Suprapubic skin (tissue), 4 donors: ENCODE measurements at regions not wholly inside any gene's neighbourhood (a gene's known extent, or its start where the extent isn't known, plus 50 kb on each side); places are given as distances from the start of the nearest gene placed in this dataset.

Experiments
- DNase-seq, 2 donors: peaks; one replicate each; pipeline ENCODE4 v3.0.0-alpha.2; 2019; ENCODE audit warnings: low spot score in 2 of 2
- H3K27ac ChIP-seq: fragments of 200-600 bp; sonication (generic); one replicate; pipeline ENCODE4 v1.5.1; 2019
- H3K27me3 ChIP-seq: fragments of 200-600 bp; sonication (generic); one replicate; pipeline ENCODE4 v1.5.1; 2019
- H3K36me3 ChIP-seq: fragments of 200-600 bp; sonication (generic); one replicate; pipeline ENCODE4 v1.5.1; 2019
- H3K4me1 ChIP-seq: fragments of 200-600 bp; sonication (generic); one replicate; pipeline ENCODE4 v1.5.1; 2019
- H3K4me3 ChIP-seq: fragments of 200-600 bp; sonication (generic); one replicate; pipeline ENCODE4 v1.5.1; 2019; ENCODE audit warnings: mild to moderate bottlenecking
- H3K9me3 ChIP-seq: fragments of 200-600 bp; sonication (generic); one replicate; pipeline ENCODE4 v1.5.1; 2019
- EP300 ChIP-seq: sonication (generic); formaldehyde crosslinking; IDR thresholded peaks from one replicate; pipeline ENCODE4 v1.6.1; 2017; ENCODE audit warnings: antibody characterized with exemption
- POLR2A ChIP-seq, 2 donors: fragments of 450-650 bp; IDR thresholded peaks; one replicate each; pipeline ENCODE4 v1.6.1; 2017; ENCODE audit warnings: antibody characterized with exemption in 2 of 2, mild to moderate bottlenecking in 2 of 2, moderate library complexity in 2 of 2
- POLR2AphosphoS5 ChIP-seq, 3 donors: sonication (generic); formaldehyde crosslinking; IDR thresholded peaks; one replicate each; pipeline ENCODE4 v1.6.1; 2017; ENCODE audit warnings: antibody characterized with exemption in 3 of 3
- WGBS: methylation state at CpG from one replicate; pipeline ENCODE4 v1.1.5; 2018; 5-methylcytosine and 5-hydroxymethylcytosine counted together
- TF ChIP-seq, protein P1 (sequence below), 2 donors: fragments of 200-600 bp in 1 of 2; fragments of 450-650 bp in 1 of 2; sonication (generic) in 1 of 2; IDR thresholded peaks; one replicate each; pipeline ENCODE4 v1.5.1; 2016 to 2019; ENCODE audit warnings: antibody characterized with exemption in 2 of 2, mild to moderate bottlenecking in 1 of 2, moderate library complexity in 1 of 2

DNA sequence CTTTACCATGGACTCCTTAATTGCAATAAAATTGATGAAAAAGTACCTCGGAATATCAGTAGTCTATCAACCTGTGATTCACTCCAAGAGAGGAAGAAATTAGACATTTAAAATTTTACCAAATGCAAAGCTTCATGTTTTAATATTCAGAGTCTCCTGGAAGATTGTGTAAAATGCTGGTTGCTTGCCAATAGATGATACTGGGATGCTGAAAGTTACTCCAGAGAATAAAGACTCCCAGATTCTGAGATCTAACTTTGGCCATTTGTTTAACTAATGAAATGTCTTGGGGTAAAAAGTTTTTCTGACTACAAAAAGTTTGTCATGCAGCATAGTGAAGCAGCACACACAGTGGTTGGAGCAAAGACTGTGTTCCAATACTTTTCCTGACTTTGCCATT, 176.7 kb upstream of the RSPO3 start:
- 89% methylated on average over 1 of the region's 1 CpG for WGBS
- TF ChIP-seq, protein P1, sequence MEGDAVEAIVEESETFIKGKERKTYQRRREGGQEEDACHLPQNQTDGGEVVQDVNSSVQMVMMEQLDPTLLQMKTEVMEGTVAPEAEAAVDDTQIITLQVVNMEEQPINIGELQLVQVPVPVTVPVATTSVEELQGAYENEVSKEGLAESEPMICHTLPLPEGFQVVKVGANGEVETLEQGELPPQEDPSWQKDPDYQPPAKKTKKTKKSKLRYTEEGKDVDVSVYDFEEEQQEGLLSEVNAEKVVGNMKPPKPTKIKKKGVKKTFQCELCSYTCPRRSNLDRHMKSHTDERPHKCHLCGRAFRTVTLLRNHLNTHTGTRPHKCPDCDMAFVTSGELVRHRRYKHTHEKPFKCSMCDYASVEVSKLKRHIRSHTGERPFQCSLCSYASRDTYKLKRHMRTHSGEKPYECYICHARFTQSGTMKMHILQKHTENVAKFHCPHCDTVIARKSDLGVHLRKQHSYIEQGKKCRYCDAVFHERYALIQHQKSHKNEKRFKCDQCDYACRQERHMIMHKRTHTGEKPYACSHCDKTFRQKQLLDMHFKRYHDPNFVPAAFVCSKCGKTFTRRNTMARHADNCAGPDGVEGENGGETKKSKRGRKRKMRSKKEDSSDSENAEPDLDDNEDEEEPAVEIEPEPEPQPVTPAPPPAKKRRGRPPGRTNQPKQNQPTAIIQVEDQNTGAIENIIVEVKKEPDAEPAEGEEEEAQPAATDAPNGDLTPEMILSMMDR (IDR thresholded peaks at IDR 0.05) = no peak
- no peak for TF ChIP-seq EP300
- no peak for TF ChIP-seq POLR2A (IDR thresholded peaks at IDR 0.05)
- TF ChIP-seq POLR2AphosphoS5 (IDR thresholded peaks at IDR 0.05) = no peak

DNA sequence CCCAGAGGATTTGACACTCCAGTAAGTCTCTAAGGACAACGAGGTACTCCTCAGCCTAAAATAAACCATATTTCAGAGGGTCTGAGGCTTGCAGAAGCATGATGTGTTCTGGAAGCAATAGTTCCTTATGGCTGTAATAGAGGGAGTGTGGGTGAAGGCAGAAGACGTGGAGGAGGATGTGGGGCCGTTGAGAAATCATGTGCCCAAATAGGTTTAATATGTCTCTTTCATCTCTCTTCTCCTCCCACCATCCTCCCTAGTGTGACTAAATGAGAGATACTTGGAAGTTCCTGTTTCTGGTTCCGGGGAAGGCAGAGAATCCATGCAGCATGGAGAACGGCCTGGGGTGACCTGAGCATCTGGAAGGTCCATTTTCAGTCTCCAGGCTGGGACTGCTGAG, 174.0 kb upstream of the RSPO3 start:
- Histone ChIP-seq H3K27me3 (no peaks in the 10 kb centered on the region), H3K36me3 (no peaks in the 10 kb centered on the region), H3K9me3 (no peaks in the 10 kb centered on the region), H3K4me3 (no peak overlapping the region), H3K4me1 (no peaks in the 10 kb centered on the region), H3K27ac (no peak overlapping the region)
- TF ChIP-seq, protein P1 (IDR thresholded peaks at IDR 0.05) = no peak
- TF ChIP-seq EP300 = no peak
- TF ChIP-seq POLR2AphosphoS5 (IDR thresholded peaks at IDR 0.05) = no peak
- TF ChIP-seq POLR2A (IDR thresholded peaks at IDR 0.05) = no peak
- DNase-seq = no peak
- WGBS = 73% methylated on average over 5 of the region's 5 CpGs

More for the DNA sequence above, 176.7 kb upstream of the RSPO3 start:
- no peaks in the 10 kb centered on the region for H3K9me3 ChIP-seq
- H3K27me3 ChIP-seq = no peaks in the 10 kb centered on the region
- no peaks in the 10 kb centered on the region for H3K36me3 ChIP-seq
- no peak overlapping the region for H3K4me3 ChIP-seq
- H3K4me1 ChIP-seq = peaks cover 2% of the 10 kb centered on the region
- no peak for DNase-seq
- no peak overlapping the region for H3K27ac ChIP-seq

DNA sequence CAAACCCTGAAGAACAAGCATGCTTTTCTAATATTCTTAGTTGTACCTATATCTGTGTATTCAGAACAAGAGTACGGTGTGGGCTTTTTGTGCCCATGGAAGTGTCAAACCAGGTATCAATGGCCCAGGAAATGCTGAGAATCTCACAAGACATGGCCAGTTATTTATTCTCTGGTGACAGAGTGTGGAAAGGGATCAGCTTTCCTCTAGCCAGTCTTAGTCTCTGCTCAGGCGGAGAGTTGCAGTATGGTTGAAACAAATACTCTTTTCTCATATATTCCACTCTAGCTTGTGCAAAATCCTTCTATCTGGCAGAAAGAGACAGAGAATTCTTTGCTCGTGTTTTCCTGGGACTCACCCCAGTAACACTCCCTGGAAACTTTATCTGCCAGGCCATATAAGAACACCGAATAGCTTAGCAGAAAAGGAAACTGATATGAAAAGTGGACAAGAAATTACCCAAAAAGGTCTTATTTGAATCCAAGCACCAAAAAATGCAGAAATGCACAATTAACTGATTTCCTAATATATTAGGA, 173.3 kb upstream of the RSPO3 start:
- no peaks in the 10 kb centered on the region for H3K27me3 ChIP-seq
- no peaks in the 10 kb centered on the region for H3K9me3 ChIP-seq
- no peaks in the 10 kb centered on the region for H3K4me1 ChIP-seq
- no peaks in the 10 kb centered on the region for H3K36me3 ChIP-seq
- TF ChIP-seq POLR2AphosphoS5 (IDR thresholded peaks at IDR 0.05) = no peak
- TF ChIP-seq, protein P1 (IDR thresholded peaks at IDR 0.05) = no peak
- TF ChIP-seq POLR2A (IDR thresholded peaks at IDR 0.05) = no peak
- TF ChIP-seq EP300 = no peak
- WGBS = 81% methylated on average over 4 of the region's 4 CpGs
- H3K4me3 ChIP-seq = no peak overlapping the region
- no peak overlapping the region for H3K27ac ChIP-seq
- no peak for DNase-seq

DNA sequence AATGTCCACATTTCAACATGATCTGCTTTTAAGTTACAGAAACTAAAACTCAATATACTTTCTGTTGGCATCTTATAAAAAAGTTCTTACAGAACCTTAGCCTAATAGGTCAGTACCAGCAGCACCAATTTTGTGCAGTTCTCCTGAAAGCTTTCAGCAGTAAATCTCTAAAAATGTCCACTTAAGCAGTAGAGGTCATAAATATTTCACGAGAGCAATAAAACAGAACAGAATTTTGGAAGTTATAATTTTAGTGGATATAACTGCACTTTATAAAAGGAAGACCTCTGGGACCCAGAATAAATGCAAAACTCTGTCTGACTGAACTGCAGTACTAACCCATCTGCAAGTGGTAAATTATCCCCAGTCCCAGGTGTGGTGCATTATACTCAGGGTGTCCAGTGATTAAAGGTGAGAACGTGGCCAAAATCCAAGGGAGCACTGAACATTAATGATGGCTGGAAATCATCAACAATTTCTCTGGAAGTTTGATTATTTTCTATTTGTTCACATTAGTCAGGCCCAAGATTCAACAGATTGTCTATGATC, 172.6 kb upstream of the RSPO3 start:
- Histone ChIP-seq H3K4me1 (no peaks in the 10 kb centered on the region), H3K27ac (peak overlapping the region; percentile 55), H3K27me3 (no peaks in the 10 kb centered on the region), H3K9me3 (no peaks in the 10 kb centered on the region), H3K36me3 (no peaks in the 10 kb centered on the region), H3K4me3 (no peak overlapping the region)
- DNase-seq = no peak
- TF ChIP-seq, protein P1 (IDR thresholded peaks at IDR 0.05) = no peak
- TF ChIP-seq POLR2A (IDR thresholded peaks at IDR 0.05) (no peak), EP300 (no peak), POLR2AphosphoS5 (IDR thresholded peaks at IDR 0.05) (no peak)
- WGBS = 58% methylated on average over 2 of the region's 2 CpGs

DNA sequence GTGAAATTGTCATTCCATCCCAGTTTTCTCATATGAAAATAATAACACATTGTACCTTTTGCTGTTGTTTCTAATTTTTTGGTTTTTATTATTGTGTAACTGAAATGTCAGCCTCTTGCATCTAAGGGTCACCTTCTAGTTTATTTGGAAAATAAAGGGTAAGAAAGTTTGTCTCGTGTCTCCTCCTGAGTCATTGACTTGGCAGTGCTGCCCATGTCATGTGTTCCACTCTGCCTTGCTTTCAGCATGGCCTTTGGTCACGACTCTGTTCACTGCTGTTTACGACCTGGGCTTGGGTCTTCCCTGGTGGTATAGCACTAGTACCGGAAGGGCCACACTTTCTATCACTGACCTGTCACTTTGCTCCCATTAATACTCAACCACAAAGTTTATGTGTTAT, 171.4 kb upstream of the RSPO3 start:
- peak; percentile 82 to 90 for DNase-seq
- Histone ChIP-seq H3K36me3 (no peaks in the 10 kb centered on the region), H3K9me3 (no peaks in the 10 kb centered on the region), H3K4me1 (no peaks in the 10 kb centered on the region), H3K4me3 (no peak overlapping the region), H3K27ac (peak overlapping the region; percentile 77), H3K27me3 (no peaks in the 10 kb centered on the region)
- TF ChIP-seq EP300 = no peak
- TF ChIP-seq POLR2AphosphoS5 (IDR thresholded peaks at IDR 0.05) = peak in 1 of 3 donors; percentile 23
- 41% methylated on average over 4 of the region's 4 CpGs for WGBS

DNA sequence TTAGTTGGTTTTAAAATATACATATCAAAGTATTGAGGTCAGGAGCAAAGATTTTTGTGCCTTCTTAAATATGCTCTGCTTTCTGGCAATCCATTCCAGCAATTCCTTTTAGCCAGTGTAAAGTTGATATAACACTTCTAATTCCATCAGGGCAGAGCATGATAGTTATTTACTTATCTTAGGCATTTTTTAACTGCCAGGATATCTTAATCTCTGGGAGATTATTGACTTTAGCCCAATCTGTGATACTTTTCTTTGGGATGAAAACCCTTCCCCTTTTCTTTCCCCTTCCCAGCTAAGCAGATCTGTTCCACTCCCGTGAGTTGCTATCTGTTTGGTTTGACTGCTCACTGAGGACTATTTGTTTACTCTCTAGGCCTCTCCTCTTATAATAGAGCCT, 168.7 kb upstream of the RSPO3 start:
- Histone ChIP-seq H3K36me3 (no peaks in the 10 kb centered on the region), H3K9me3 (no peaks in the 10 kb centered on the region), H3K27me3 (no peaks in the 10 kb centered on the region), H3K4me1 (no peaks in the 10 kb centered on the region), H3K4me3 (no peak overlapping the region), H3K27ac (no peak overlapping the region)
- 81% methylated on average over 1 of the region's 1 CpG for WGBS
- no peak for TF ChIP-seq POLR2A (IDR thresholded peaks at IDR 0.05)
- no peak for TF ChIP-seq POLR2AphosphoS5 (IDR thresholded peaks at IDR 0.05)
- TF ChIP-seq EP300 = no peak
- TF ChIP-seq, protein P1 (IDR thresholded peaks at IDR 0.05) = no peak
- no peak for DNase-seq
